GM12878 (cell line): ENCODE measurements at regions not wholly inside any gene's neighbourhood (a gene's known extent, or its start where the extent isn't known, plus 50 kb on each side); places are given as distances from the start of the nearest gene placed in this dataset.

Source experiments
- ATAC-seq: fragments of 200-7000 bp; cut with Tn5 transposase; 3 replicates; pipeline ENCODE4 v1.9.1; 2020; ENCODE audit warnings: mild to moderate bottlenecking, moderate library complexity
- BruUV-seq: library from RNA; stranded (reverse); fragments of 400-500 nt; replicated peaks from 2 replicates; lab custom pipeline; 2021; lab: Mats Ljungman, UMichigan
- CTCF ChIA-PET: fragments of 300-600 bp; sonication (Branson Sonifier 250); formaldehyde crosslinking; extraction: SDS; loops from one replicate; lab custom pipeline; 2021; ENCODE audit warnings: inconsistent platforms; lab: Yijun Ruan, JAX
- POLR2A ChIA-PET: fragments of 350-600 bp; formaldehyde crosslinking; extraction: SDS; loops from one replicate; lab custom pipeline; 2021; ENCODE audit warnings: inconsistent platforms; lab: Charles Lee
- RAD21 ChIA-PET: fragments of 300-600 bp; sonication (Branson Sonifier 250); formaldehyde crosslinking; loops from one replicate; lab custom pipeline; 2023; ENCODE audit warnings: antibody characterized with exemption; ENCODE audit not compliant: unreplicated experiment; lab: Charles Lee
- SMC1A ChIA-PET: fragments of 300-600 bp; sonication (Branson Sonifier 250); formaldehyde crosslinking; loops from one replicate; lab custom pipeline; 2023; ENCODE audit not compliant: unreplicated experiment, uncharacterized antibody; lab: Charles Lee
- DNase-seq: peaks from one replicate; pipeline ENCODE4 v3.0.0-alpha.2; 2011; ENCODE audit warnings: low read depth, low spot score
- FAIRE-seq: peaks from 3 replicates; lab custom pipeline; 2011; peaks lifted over from hg19 to GRCh38; lab: Jason Lieb, UNC
- H2AFZ ChIP-seq: 2 replicates; pipeline ENCODE4 v1.6.0; 2011; ENCODE audit warnings: low read depth, low read length, control low read depth; ENCODE audit not compliant: control insufficient read depth
- H3K27ac ChIP-seq: 2 replicates; pipeline ENCODE4 v1.5.1; 2011; ENCODE audit warnings: control low read depth; ENCODE audit not compliant: control insufficient read depth, insufficient read depth
- H3K27me3 ChIP-seq, 2 experiments: replicated peaks in 1 of 2; 2 replicates each; pipeline versions ENCODE4 v1.6.0 to v1.6.1; 2011; ENCODE audit warnings: low read length in 1 of 2; ENCODE audit not compliant: control insufficient read depth in 2 of 2, insufficient read depth in 2 of 2
- H3K36me3 ChIP-seq, 2 experiments: 2 replicates each; pipeline ENCODE4 v1.5.1; 2011; ENCODE audit warnings: low read length in 1 of 2; ENCODE audit not compliant: control insufficient read depth in 2 of 2, insufficient read depth in 2 of 2
- H3K4me1 ChIP-seq: 2 replicates; pipeline ENCODE4 v1.6.1; 2011; ENCODE audit warnings: mild to moderate bottlenecking, low read length, moderate library complexity, mixed read lengths; ENCODE audit not compliant: control insufficient read depth, insufficient read depth
- H3K4me2 ChIP-seq: 2 replicates; pipeline ENCODE4 v1.6.0; 2011; ENCODE audit warnings: control low read depth; ENCODE audit not compliant: control insufficient read depth, insufficient read depth
- H3K4me3 ChIP-seq: fragments of 200-600 bp; sonication (generic); 2 replicates; pipeline ENCODE4 v1.5.1; 2016
- H3K79me2 ChIP-seq: 2 replicates; pipeline ENCODE4 v1.6.0; 2011; ENCODE audit warnings: low read length; ENCODE audit not compliant: control insufficient read depth, insufficient read depth
- H3K9ac ChIP-seq: 2 replicates; pipeline ENCODE4 v1.8.0; 2011; ENCODE audit warnings: low read length, control low read depth, mixed read lengths; ENCODE audit not compliant: control insufficient read depth, insufficient read depth
- H3K9me3 ChIP-seq: replicated peaks from 3 replicates; pipeline ENCODE4 v1.5.1; 2011; ENCODE audit warnings: mild to moderate bottlenecking, low read length; ENCODE audit not compliant: control insufficient read depth, insufficient read depth
- H4K20me1 ChIP-seq: 2 replicates; pipeline ENCODE4 v1.6.0; 2011; ENCODE audit not compliant: control insufficient read depth, insufficient read depth
- BACH1 ChIP-seq: fragments of 450-650 bp; IDR thresholded peaks from 2 replicates; pipeline ENCODE4 v1.6.1; 2017; ENCODE audit warnings: mild to moderate bottlenecking, borderline replicate concordance
- BHLHE40 ChIP-seq, 2 experiments: fragments of 450-650 bp in 1 of 2; IDR thresholded peaks; 2 replicates each; pipeline ENCODE4 v1.6.1; 2011 to 2017; ENCODE audit warnings: low read depth in 2 of 2, borderline replicate concordance in 1 of 2, improper control_type of control experiment in 1 of 2, low read length in 1 of 2, mild to moderate bottlenecking in 1 of 2
- CREB1 ChIP-seq: IDR thresholded peaks from 2 replicates; pipeline ENCODE4 v1.6.1; 2012; ENCODE audit warnings: low read depth, mild to moderate bottlenecking, inconsistent platforms
- IKZF2 ChIP-seq, 2 experiments: fragments of 450-650 bp; IDR thresholded peaks; 2 replicates each; pipeline ENCODE4 v1.6.1; 2017; ENCODE audit warnings: mild to moderate bottlenecking in 2 of 2, moderate library complexity in 2 of 2
- KLF5 ChIP-seq: fragments of 450-650 bp; IDR thresholded peaks from 2 replicates; pipeline ENCODE4 v1.6.1; 2014; ENCODE audit warnings: mild to moderate bottlenecking; ENCODE audit not compliant: partially characterized antibody
- MYB ChIP-seq: fragments of 150-350 bp; IDR thresholded peaks from 2 replicates; pipeline ENCODE4 v1.6.1; 2014; ENCODE audit warnings: mild to moderate bottlenecking, low read depth, low read length, borderline replicate concordance
- NBN ChIP-seq: fragments of 450-650 bp; IDR thresholded peaks from 2 replicates; pipeline ENCODE4 v1.6.1; 2016
- NFXL1 ChIP-seq: fragments of 450-650 bp; IDR thresholded peaks from 2 replicates; pipeline ENCODE4 v1.6.1; 2017; ENCODE audit warnings: antibody characterized with exemption, mild to moderate bottlenecking, borderline replicate concordance
- NFYB ChIP-seq: IDR thresholded peaks from 2 replicates; pipeline ENCODE4 v1.6.1; 2011; ENCODE audit warnings: low read depth, mild to moderate bottlenecking, low read length, improper control_type of control experiment, moderate library complexity; ENCODE audit not compliant: insufficient read depth
- NR2C1 ChIP-seq: fragments of 450-650 bp; IDR thresholded peaks from 2 replicates; pipeline ENCODE4 v1.6.1; 2017; ENCODE audit warnings: antibody characterized with exemption, mild to moderate bottlenecking, moderate library complexity
- RBBP5 ChIP-seq: fragments of 200-600 bp; sonication (generic); conservative IDR thresholded peaks from 2 replicates; pipeline ENCODE4 v1.6.1; 2016
- RELA ChIP-seq: fragments of 450-650 bp; IDR thresholded peaks from 2 replicates; pipeline ENCODE4 v1.8.0; 2014; ENCODE audit warnings: borderline replicate concordance; ENCODE audit not compliant: partially characterized antibody
- ZNF24 ChIP-seq: fragments of 450-650 bp; IDR thresholded peaks from 2 replicates; pipeline ENCODE4 v1.6.1; 2017; ENCODE audit warnings: antibody characterized with exemption, mild to moderate bottlenecking
- WGBS: methylation state at CpG from one replicate; pipeline ENCODE4 v1.1.6; 2016; ENCODE audit warnings: low lambda C conversion rate; ENCODE audit not compliant: insufficient replicate concordance, insufficient coverage; ENCODE audit errors: missing lambda C conversion rate; 5-methylcytosine and 5-hydroxymethylcytosine counted together
- in situ Hi-C: fragments of 300-500 bp; cut with MboI; formaldehyde crosslinking; loops from 9 replicates; pipeline ENCODE4 v1.14.3; 2018; ENCODE audit warnings: mixed read lengths
- intact Hi-C: fragments of 100-400 bp; cut with micrococcal nuclease; formaldehyde crosslinking; loops from one replicate; pipeline ENCODE4 v1.14.2; 2022; ENCODE audit not compliant: unreplicated experiment
- TF ChIP-seq, protein P1 (sequence below): fragments of 450-650 bp; IDR thresholded peaks from 2 replicates; pipeline ENCODE4 v1.6.1; 2017; ENCODE audit warnings: mild to moderate bottlenecking, moderate library complexity
- TF ChIP-seq, protein P2 (sequence below): IDR thresholded peaks from 2 replicates; pipeline ENCODE4 v1.6.1; 2012; ENCODE audit warnings: low read depth, low read length, improper control_type of control experiment
- TF ChIP-seq, protein P3 (sequence below): IDR thresholded peaks from 2 replicates; pipeline ENCODE4 v1.6.1; 2011; ENCODE audit warnings: mild to moderate bottlenecking, low read depth, low read length, moderate library complexity; ENCODE audit not compliant: insufficient replicate concordance
- TF ChIP-seq, protein P4 (sequence below): fragments of 450-650 bp; conservative IDR thresholded peaks from 2 replicates; pipeline ENCODE4 v1.6.1; 2017; ENCODE audit warnings: mild to moderate bottlenecking, moderate library complexity

DNA sequence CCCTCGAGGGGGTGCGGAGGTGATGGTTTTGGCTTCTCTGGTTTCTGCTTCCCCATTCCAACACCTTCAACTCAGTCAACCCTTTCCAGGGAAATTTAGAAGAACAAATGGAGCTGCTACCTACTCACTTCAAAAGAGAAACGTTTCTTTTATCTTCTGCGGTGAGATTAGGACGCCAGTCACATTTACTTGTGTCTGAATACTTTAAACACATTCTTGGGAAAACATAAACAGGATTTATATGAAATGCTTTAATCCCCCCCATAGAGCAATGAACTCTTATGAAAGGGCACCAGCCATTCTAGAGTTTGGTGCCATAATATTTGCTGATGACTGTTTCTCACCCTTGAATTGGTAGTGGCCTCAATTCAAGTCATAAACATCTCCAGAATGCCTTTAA, 253.2 kb upstream of the APCDD1 start (continued):
- TF ChIP-seq, protein P1, sequence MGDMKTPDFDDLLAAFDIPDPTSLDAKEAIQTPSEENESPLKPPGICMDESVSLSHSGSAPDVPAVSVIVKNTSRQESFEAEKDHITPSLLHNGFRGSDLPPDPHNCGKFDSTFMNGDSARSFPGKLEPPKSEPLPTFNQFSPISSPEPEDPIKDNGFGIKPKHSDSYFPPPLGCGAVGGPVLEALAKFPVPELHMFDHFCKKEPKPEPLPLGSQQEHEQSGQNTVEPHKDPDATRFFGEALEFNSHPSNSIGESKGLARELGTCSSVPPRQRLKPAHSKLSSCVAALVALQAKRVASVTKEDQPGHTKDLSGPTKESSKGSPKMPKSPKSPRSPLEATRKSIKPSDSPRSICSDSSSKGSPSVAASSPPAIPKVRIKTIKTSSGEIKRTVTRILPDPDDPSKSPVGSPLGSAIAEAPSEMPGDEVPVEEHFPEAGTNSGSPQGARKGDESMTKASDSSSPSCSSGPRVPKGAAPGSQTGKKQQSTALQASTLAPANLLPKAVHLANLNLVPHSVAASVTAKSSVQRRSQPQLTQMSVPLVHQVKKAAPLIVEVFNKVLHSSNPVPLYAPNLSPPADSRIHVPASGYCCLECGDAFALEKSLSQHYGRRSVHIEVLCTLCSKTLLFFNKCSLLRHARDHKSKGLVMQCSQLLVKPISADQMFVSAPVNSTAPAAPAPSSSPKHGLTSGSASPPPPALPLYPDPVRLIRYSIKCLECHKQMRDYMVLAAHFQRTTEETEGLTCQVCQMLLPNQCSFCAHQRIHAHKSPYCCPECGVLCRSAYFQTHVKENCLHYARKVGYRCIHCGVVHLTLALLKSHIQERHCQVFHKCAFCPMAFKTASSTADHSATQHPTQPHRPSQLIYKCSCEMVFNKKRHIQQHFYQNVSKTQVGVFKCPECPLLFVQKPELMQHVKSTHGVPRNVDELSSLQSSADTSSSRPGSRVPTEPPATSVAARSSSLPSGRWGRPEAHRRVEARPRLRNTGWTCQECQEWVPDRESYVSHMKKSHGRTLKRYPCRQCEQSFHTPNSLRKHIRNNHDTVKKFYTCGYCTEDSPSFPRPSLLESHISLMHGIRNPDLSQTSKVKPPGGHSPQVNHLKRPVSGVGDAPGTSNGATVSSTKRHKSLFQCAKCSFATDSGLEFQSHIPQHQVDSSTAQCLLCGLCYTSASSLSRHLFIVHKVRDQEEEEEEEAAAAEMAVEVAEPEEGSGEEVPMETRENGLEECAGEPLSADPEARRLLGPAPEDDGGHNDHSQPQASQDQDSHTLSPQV: no peak
- TF ChIP-seq KLF5: no peak
- no peak for TF ChIP-seq RBBP5
- no peak for TF ChIP-seq NBN
- TF ChIP-seq RELA: no peak

DNA sequence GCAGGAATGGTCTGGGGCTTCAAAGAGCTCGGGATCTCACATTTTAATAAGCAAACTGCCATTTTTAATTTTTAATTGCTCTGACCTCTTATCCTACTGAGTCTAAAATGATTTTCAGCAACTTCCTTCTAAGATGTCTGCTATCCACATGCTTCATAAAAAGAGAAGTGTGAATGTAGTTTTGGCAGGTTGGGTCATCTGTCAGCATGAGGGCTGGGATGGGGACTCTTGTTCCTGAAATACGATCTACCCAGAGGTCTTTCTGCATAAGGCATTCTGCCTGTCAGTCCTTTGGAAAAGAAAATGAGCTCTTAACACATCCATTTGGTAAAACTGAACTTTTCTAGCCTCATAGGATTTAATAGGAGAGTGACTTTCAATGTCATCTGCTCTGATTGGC, 252.8 kb upstream of the APCDD1 start:
- Histone ChIP-seq H3K4me1 (no peaks in the 10 kb centered on the region), H3K27ac (no peak overlapping the region), H3K36me3 (no peaks in the 10 kb centered on the region), H3K9me3 (no peaks in the 10 kb centered on the region), H3K4me2 (no peak overlapping the region), H3K27me3 (peaks cover 0 to 2% of the 10 kb centered on the region in 2 experiments; a peak in 1 of 4 replicates), H4K20me1 (no peaks in the 10 kb centered on the region), H3K4me3 (no peak overlapping the region), H2AFZ (no peak overlapping the region), H3K79me2 (no peaks in the 10 kb centered on the region), H3K9ac (no peak overlapping the region)
- no peak for FAIRE-seq
- intact Hi-C loops: loop anchor here (10.0 kb wide), 1 partner anchor 63 kb away; no protein-coding TSS in a partner anchor
- ChIA-PET POLR2A (no interaction called here), CTCF (interaction anchor here (0.6 kb wide), 1 partner anchor 289 kb away, joined by 4 read pairs; no protein-coding TSS in a partner anchor), RAD21 (no interaction called here), SMC1A (no interaction called here)
- in situ Hi-C loops: no loop called here
- WGBS: 17% methylated on average over 2 of the region's 2 CpGs
- BruUV-seq: no TSS peak
- DNase-seq: no peak
- ATAC-seq: no peak
- TF ChIP-seq RELA (no peak), NR2C1 (no peak), NFXL1 (no peak), IKZF2 (IDR thresholded peaks at IDR 0.05) (no peak), MYB (no peak), BACH1 (no peak), NFYB (no peak), ZNF24 (no peak), CREB1 (no peak), BHLHE40 (IDR thresholded peaks at IDR 0.05; ENCODE audit: borderline replicate concordance in 1 of 2, low read depth in 2 of 2, low read length in 1 of 2) (no peak)
- TF ChIP-seq, protein P2, sequence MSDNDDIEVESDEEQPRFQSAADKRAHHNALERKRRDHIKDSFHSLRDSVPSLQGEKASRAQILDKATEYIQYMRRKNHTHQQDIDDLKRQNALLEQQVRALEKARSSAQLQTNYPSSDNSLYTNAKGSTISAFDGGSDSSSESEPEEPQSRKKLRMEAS: no peak
- TF ChIP-seq, protein P3, sequence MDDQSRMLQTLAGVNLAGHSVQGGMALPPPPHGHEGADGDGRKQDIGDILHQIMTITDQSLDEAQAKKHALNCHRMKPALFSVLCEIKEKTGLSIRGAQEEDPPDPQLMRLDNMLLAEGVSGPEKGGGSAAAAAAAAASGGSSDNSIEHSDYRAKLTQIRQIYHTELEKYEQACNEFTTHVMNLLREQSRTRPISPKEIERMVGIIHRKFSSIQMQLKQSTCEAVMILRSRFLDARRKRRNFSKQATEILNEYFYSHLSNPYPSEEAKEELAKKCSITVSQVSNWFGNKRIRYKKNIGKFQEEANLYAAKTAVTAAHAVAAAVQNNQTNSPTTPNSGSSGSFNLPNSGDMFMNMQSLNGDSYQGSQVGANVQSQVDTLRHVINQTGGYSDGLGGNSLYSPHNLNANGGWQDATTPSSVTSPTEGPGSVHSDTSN: no peak
- TF ChIP-seq, protein P4, sequence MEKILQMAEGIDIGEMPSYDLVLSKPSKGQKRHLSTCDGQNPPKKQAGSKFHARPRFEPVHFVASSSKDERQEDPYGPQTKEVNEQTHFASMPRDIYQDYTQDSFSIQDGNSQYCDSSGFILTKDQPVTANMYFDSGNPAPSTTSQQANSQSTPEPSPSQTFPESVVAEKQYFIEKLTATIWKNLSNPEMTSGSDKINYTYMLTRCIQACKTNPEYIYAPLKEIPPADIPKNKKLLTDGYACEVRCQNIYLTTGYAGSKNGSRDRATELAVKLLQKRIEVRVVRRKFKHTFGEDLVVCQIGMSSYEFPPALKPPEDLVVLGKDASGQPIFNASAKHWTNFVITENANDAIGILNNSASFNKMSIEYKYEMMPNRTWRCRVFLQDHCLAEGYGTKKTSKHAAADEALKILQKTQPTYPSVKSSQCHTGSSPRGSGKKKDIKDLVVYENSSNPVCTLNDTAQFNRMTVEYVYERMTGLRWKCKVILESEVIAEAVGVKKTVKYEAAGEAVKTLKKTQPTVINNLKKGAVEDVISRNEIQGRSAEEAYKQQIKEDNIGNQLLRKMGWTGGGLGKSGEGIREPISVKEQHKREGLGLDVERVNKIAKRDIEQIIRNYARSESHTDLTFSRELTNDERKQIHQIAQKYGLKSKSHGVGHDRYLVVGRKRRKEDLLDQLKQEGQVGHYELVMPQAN: no peak
